ENCODE measurements at regions not wholly inside any gene's neighbourhood (a gene's known extent, or its start where the extent isn't known, plus 50 kb on each side); places are given as distances from the start of the nearest gene placed in this dataset.

DNA sequence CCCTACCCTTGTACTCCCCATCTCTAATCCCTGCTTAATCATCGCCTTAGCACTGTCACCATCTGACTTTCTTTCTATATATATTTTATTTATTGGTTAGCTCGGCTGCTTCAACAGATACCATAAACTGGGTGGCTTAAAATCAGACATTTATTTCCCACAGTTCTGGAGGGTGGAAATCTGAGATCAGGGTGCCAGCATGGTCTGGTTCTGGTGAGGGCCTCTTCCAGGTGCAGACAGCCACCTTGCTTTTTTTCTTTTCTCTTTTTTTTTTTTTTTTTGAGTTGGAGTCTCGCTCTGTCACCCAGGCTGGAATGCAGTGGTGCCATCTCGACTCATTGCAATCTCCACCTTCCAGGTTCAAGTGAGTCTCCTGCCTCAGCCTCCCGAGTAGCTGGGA lies 127.5 kb upstream of the ESR1 start:
- Histone ChIP-seq H3K27ac (no peak overlapping the region), H3K27me3 (no peaks in the 10 kb centered on the region), H3K36me3 (no peaks in the 10 kb centered on the region), H3K4me1 (no peaks in the 10 kb centered on the region), H3K4me3 (no peak overlapping the region), H3K9me3 (no peaks in the 10 kb centered on the region)
- TF ChIP-seq, protein P1, sequence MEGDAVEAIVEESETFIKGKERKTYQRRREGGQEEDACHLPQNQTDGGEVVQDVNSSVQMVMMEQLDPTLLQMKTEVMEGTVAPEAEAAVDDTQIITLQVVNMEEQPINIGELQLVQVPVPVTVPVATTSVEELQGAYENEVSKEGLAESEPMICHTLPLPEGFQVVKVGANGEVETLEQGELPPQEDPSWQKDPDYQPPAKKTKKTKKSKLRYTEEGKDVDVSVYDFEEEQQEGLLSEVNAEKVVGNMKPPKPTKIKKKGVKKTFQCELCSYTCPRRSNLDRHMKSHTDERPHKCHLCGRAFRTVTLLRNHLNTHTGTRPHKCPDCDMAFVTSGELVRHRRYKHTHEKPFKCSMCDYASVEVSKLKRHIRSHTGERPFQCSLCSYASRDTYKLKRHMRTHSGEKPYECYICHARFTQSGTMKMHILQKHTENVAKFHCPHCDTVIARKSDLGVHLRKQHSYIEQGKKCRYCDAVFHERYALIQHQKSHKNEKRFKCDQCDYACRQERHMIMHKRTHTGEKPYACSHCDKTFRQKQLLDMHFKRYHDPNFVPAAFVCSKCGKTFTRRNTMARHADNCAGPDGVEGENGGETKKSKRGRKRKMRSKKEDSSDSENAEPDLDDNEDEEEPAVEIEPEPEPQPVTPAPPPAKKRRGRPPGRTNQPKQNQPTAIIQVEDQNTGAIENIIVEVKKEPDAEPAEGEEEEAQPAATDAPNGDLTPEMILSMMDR (IDR thresholded peaks at IDR 0.05), result no peak
- no peak for DNase-seq (ENCODE audit: low spot score)

- Histone ChIP-seq H3K36me3 (no peaks in the 10 kb centered on the region), H3K9me3 (no peaks in the 10 kb centered on the region), H3K4me3 (no peak overlapping the region), H3K4me1 (no peaks in the 10 kb centered on the region), H3K27ac (peak overlapping the region; percentile 63 to 68), H3K27me3 (no peaks in the 10 kb centered on the region)
- TF ChIP-seq, protein P1 (IDR thresholded peaks at IDR 0.05), result no peak
- DNase-seq (ENCODE audit: low spot score), result no peak
These were observed 126.5 kb upstream of the ESR1 start for GRCh38 chr6:151680846-151681432.

DNA sequence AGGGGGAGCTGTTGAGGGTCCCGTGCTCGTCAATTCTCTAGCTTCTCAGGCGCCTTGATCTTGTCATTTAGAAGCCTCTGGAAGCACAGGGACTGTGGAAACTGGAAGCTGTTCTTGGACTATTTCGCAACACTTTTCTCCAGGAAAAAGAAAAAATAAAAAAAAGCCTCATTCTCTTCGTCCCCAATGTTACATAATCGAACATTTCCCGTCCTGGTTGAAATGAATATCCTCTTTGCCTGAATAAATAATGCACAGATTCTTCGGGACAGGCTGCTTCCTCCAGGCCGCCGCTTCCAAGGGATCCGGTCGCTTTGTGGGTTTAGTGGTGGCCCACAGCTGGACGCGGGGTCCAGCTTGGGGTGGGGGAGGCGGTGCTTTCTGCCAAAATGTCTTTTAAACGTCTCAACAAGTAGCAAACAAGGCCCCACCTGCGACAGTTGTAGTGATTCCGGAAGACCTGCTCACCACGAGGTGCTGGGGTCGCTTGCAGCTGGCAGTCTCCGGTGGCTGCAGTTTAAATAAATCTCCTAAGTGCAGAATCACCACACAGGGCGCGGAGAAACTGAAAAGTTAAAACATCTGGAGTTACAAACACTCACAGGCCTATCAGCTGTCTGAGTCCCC lies 125.9 kb upstream of the ESR1 start:
- no peaks in the 10 kb centered on the region for H3K27me3 ChIP-seq
- no peak for DNase-seq (ENCODE audit: low spot score)
- no peaks in the 10 kb centered on the region for H3K36me3 ChIP-seq
- H3K4me3 ChIP-seq, result peak overlapping the region in 1 of 2 donors; percentile 33
- no peaks in the 10 kb centered on the region for H3K4me1 ChIP-seq
- no peaks in the 10 kb centered on the region for H3K9me3 ChIP-seq
- H3K27ac ChIP-seq, result peak overlapping the region; percentile 63 to 68
- TF ChIP-seq, protein P1 (IDR thresholded peaks at IDR 0.05), result no peak

DNA sequence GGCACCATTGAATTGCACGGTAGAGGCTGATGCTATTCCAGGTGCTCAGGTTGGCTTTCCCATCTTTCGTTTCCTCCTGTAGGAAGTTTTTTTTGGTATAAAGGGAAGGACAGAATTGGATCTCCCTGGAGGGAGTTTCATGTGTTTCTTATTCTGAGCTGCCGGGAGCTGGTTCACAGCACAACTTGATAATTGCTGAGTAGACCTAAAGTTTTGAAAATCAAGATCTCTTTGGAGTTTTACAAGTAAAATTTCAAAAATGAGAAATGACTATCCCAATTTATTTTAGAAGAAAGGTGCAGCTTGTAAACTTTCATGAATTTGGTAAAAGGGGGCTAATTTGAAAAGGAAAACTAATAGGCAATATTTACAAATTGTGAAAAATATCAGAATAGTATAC lies 125.2 kb upstream of the ESR1 start:
- Histone ChIP-seq H3K4me3 (no peak overlapping the region), H3K36me3 (no peaks in the 10 kb centered on the region), H3K9me3 (no peaks in the 10 kb centered on the region), H3K4me1 (no peaks in the 10 kb centered on the region), H3K27ac (no peak overlapping the region), H3K27me3 (no peaks in the 10 kb centered on the region)
- TF ChIP-seq, protein P1 (IDR thresholded peaks at IDR 0.05), result no peak
- no peak for DNase-seq (ENCODE audit: low spot score)

- Histone ChIP-seq H3K36me3 (no peaks in the 10 kb centered on the region), H3K4me3 (no peak overlapping the region), H3K4me1 (no peaks in the 10 kb centered on the region), H3K27me3 (no peaks in the 10 kb centered on the region), H3K27ac (no peak overlapping the region), H3K9me3 (no peaks in the 10 kb centered on the region)
- TF ChIP-seq, protein P1 (IDR thresholded peaks at IDR 0.05), result no peak
- no peak for DNase-seq (ENCODE audit: low spot score)
These were observed 124.6 kb upstream of the ESR1 start for GRCh38 chr6:151682922-151683321.

DNA sequence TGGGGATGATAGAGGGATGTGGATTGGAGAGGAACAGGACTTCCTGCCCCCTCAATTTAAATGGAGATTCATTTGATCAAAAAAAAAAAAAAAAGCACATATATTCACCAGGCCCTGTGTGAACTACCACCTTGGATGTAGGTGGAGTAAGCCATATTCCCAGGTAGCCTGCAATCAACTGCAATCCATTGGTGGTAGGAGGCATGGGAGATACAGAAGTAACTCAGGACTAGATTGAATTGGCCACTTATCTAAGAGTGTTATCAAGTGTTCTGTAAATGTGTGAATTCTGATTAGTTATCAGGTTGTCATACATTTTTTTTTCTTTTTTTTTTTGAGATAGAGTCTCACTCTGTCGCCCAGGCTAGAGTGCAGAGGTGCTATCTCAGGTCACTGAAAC lies 124.1 kb upstream of the ESR1 start:
- no peaks in the 10 kb centered on the region for H3K9me3 ChIP-seq
- no peak for DNase-seq (ENCODE audit: low spot score)
- H3K4me3 ChIP-seq, result no peak overlapping the region
- H3K27ac ChIP-seq, result no peak overlapping the region
- no peaks in the 10 kb centered on the region for H3K36me3 ChIP-seq
- no peaks in the 10 kb centered on the region for H3K4me1 ChIP-seq
- TF ChIP-seq, protein P1 (IDR thresholded peaks at IDR 0.05), result no peak
- no peaks in the 10 kb centered on the region for H3K27me3 ChIP-seq
